Endothelial cell of umbilical vein (primary cell): ENCODE measurements at regions not wholly inside any gene's neighbourhood (a gene's known extent, or its start where the extent isn't known, plus 50 kb on each side); places are given as distances from the start of the nearest gene placed in this dataset.

Experiments used
- BruUV-seq: library from RNA; stranded (reverse); fragments of 400-500 nt; replicated peaks from 2 replicates; lab custom pipeline; 2021; lab: Mats Ljungman, UMichigan
- CTCF ChIA-PET: fragments of 300-600, 350-600 bp; sonication (Branson Sonifier 250); formaldehyde crosslinking; loops from one replicate; lab custom pipeline; 2021; ENCODE audit warnings: antibody characterized with exemption, inconsistent platforms; lab: Charles Lee
- POLR2A ChIA-PET: fragments of 300-600, 350-600 bp; sonication (Branson Sonifier 250); formaldehyde crosslinking; loops from one replicate; lab custom pipeline; 2021; ENCODE audit warnings: antibody characterized with exemption, inconsistent platforms; lab: Charles Lee
- DNase-seq: peaks from one replicate; pipeline ENCODE4 v3.0.0-alpha.2; 2011; ENCODE audit warnings: low read depth, low spot score
- FAIRE-seq: peaks from 2 replicates; lab custom pipeline; 2011; peaks lifted over from hg19 to GRCh38; lab: Jason Lieb, UNC
- H2AFZ ChIP-seq: 2 replicates; pipeline ENCODE4 v1.6.0; 2012; ENCODE audit warnings: low read depth, low read length, control low read depth, inconsistent platforms
- H3K27ac ChIP-seq: 2 replicates; pipeline ENCODE4 v1.5.1; 2011; ENCODE audit warnings: low read depth, mild to moderate bottlenecking, control low read depth, low read length, moderate library complexity; ENCODE audit not compliant: insufficient read depth
- H3K27me3 ChIP-seq, 2 experiments: 2 replicates each; pipeline versions ENCODE4 v1.6.0 to v1.6.1; 2011; ENCODE audit warnings: low read length in 2 of 2, mixed read lengths in 1 of 2; ENCODE audit not compliant: control insufficient read depth in 2 of 2, insufficient read depth in 2 of 2
- H3K36me3 ChIP-seq, 2 experiments: 2 replicates in 1 of 2; 3 replicates in 1 of 2; pipeline ENCODE4 v1.5.1; 2011; ENCODE audit warnings: low read length in 2 of 2, mild to moderate bottlenecking in 1 of 2, moderate library complexity in 1 of 2; ENCODE audit not compliant: control insufficient read depth in 2 of 2, insufficient read depth in 2 of 2; ENCODE audit errors: extremely low read depth in 1 of 2
- H3K4me1 ChIP-seq: 3 replicates; pipeline ENCODE4 v1.5.1; 2011; ENCODE audit warnings: mild to moderate bottlenecking, low read length; ENCODE audit not compliant: control insufficient read depth, insufficient read depth; ENCODE audit errors: extremely low read depth
- H3K4me2 ChIP-seq: 2 replicates; pipeline ENCODE4 v1.6.1; 2011; ENCODE audit warnings: low read length, control low read depth, mixed read lengths; ENCODE audit not compliant: insufficient read depth
- H3K4me3 ChIP-seq, 3 experiments: fragments of 200-600 bp in 1 of 3; sonication (generic), shearing (Covaris generic) in 1 of 3; replicated peaks in 1 of 3; 2 replicates each; pipeline ENCODE4 v1.5.1; 2011 to 2016; ENCODE audit warnings: control low read depth in 3 of 3, low read length in 3 of 3, mild to moderate bottlenecking in 2 of 3, inconsistent platforms in 1 of 3, low read depth in 1 of 3, moderate library complexity in 1 of 3; ENCODE audit not compliant: insufficient read depth in 1 of 3
- H3K79me2 ChIP-seq: 2 replicates; pipeline ENCODE4 v1.6.0; 2012; ENCODE audit warnings: low read length, inconsistent platforms; ENCODE audit not compliant: control insufficient read depth, insufficient read depth
- H3K9ac ChIP-seq: replicated peaks from 2 replicates; pipeline ENCODE3; 2011; ENCODE audit warnings: low read length, control low read depth; ENCODE audit not compliant: insufficient read depth; ENCODE audit errors: extremely low read depth
- H3K9me1 ChIP-seq: replicated peaks from 3 replicates; pipeline ENCODE4 v1.6.0; 2011; ENCODE audit warnings: mild to moderate bottlenecking, low read length; ENCODE audit not compliant: control insufficient read depth, insufficient read depth; ENCODE audit errors: extremely low read depth
- H3K9me3 ChIP-seq: replicated peaks from 2 replicates; pipeline ENCODE4 v1.5.1; 2012; ENCODE audit warnings: low read length, inconsistent platforms; ENCODE audit not compliant: control insufficient read depth, insufficient read depth
- H4K20me1 ChIP-seq: replicated peaks from 2 replicates; pipeline ENCODE3; 2011; ENCODE audit warnings: mild to moderate bottlenecking, low read length; ENCODE audit not compliant: control insufficient read depth, insufficient read depth; ENCODE audit errors: extremely low read depth
- EZH2 ChIP-seq: IDR thresholded peaks from 2 replicates; pipeline ENCODE4 v1.6.1; 2012; ENCODE audit warnings: borderline replicate concordance, low read depth, mild to moderate bottlenecking, moderate library complexity, low read length, inconsistent platforms; ENCODE audit not compliant: severe bottlenecking
- FOS ChIP-seq: IDR thresholded peaks from 2 replicates; pipeline ENCODE4 v1.6.1; 2011; ENCODE audit warnings: mild to moderate bottlenecking, low read length, moderate library complexity, borderline replicate concordance; ENCODE audit not compliant: insufficient read depth
- GATA2 ChIP-seq: IDR thresholded peaks from 2 replicates; pipeline ENCODE4 v1.7.0; 2011; ENCODE audit warnings: low read depth, mild to moderate bottlenecking, moderate library complexity, mixed read lengths, low read length; ENCODE audit not compliant: insufficient read length, insufficient read depth
- JUN ChIP-seq: IDR thresholded peaks from 2 replicates; pipeline ENCODE4 v1.6.1; 2011; ENCODE audit warnings: borderline replicate concordance, low read depth; ENCODE audit not compliant: insufficient read length, insufficient read depth
- MYC ChIP-seq: IDR thresholded peaks from one replicate; pipeline ENCODE4 v1.6.1; 2011; ENCODE audit warnings: mild to moderate bottlenecking, low read depth, low read length
- POLR2A ChIP-seq: IDR thresholded peaks from 2 replicates; pipeline ENCODE4 v1.6.1; 2012; ENCODE audit warnings: low read depth, mild to moderate bottlenecking, control low read depth, low read length
- POLR2AphosphoS5 ChIP-seq: IDR thresholded peaks from 2 replicates; pipeline ENCODE4 v1.6.1; 2012; ENCODE audit warnings: low read depth, mild to moderate bottlenecking, control low read depth, low read length, moderate library complexity; ENCODE audit not compliant: insufficient read depth
- dilution Hi-C: fragments of 300-500 bp; cut with MboI; formaldehyde crosslinking; loops from one replicate; pipeline ENCODE4 v1.15.0; 2019; ENCODE audit warnings: low sequenced_read_pairs; ENCODE audit not compliant: extremely low pct_ligation_motif_present
- intact Hi-C: fragments of 100-400 bp; cut with micrococcal nuclease; formaldehyde crosslinking; loops from one replicate; pipeline ENCODE4 v1.10.0; 2022
- TF ChIP-seq, protein P1 (sequence below), 2 donors: IDR thresholded peaks; 1 replicate in 1 of 2; 2 replicates in 1 of 2; pipeline ENCODE4 v1.5.1; 2011; ENCODE audit warnings: low read length in 2 of 2, mild to moderate bottlenecking in 2 of 2, moderate library complexity in 2 of 2, control low read depth in 1 of 2, inconsistent platforms in 1 of 2, low read depth in 1 of 2; ENCODE audit not compliant: insufficient read depth in 1 of 2; ENCODE audit errors: extremely low read depth in 1 of 2
- TF ChIP-seq, protein P2 (sequence below): IDR thresholded peaks from 2 replicates; pipeline ENCODE4 v1.6.1; 2011; ENCODE audit not compliant: insufficient read depth, insufficient read length

DNA sequence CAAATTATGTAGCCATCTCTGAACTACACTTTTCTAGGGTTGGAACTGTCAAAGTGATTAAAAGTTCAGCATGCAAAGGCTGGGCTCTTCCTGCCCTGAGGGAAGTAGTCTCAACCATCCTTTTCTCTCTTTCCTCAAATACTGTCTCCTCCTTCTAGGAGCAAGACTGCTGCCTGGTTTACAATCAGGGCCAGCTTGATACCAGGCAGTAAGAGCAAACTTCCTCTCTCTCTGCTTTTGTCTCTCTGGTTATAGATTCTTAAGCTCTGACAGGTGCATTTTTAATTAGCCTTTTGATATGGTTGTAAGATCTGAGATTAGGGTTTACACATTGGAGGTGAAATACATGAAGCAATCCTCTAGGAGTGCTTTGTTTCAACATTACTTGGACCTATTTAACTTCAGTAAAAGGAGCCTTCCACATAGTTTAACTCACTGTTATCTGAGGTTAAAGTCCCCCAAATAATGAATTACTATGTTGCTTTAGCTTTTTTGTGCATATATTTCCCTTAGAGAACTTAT, 436.1 kb downstream of the SPATA31D1 start:
- dilution Hi-C loops (no loop called here), intact Hi-C loops (no loop called here)
- Histone ChIP-seq H3K4me2 (no peak overlapping the region), H2AFZ (no peak overlapping the region), H3K9me1 (no peaks in the 10 kb centered on the region), H4K20me1 (no peaks in the 10 kb centered on the region), H3K9ac (no peak overlapping the region), H3K4me1 (no peaks in the 10 kb centered on the region), H3K4me3 (no peak overlapping the region), H3K27me3 (no peaks in the 10 kb centered on the region), H3K9me3 (no peaks in the 10 kb centered on the region), H3K79me2 (no peaks in the 10 kb centered on the region), H3K27ac (no peak overlapping the region), H3K36me3 (no peaks in the 10 kb centered on the region)
- no peak for FAIRE-seq
- TF ChIP-seq, protein P1, sequence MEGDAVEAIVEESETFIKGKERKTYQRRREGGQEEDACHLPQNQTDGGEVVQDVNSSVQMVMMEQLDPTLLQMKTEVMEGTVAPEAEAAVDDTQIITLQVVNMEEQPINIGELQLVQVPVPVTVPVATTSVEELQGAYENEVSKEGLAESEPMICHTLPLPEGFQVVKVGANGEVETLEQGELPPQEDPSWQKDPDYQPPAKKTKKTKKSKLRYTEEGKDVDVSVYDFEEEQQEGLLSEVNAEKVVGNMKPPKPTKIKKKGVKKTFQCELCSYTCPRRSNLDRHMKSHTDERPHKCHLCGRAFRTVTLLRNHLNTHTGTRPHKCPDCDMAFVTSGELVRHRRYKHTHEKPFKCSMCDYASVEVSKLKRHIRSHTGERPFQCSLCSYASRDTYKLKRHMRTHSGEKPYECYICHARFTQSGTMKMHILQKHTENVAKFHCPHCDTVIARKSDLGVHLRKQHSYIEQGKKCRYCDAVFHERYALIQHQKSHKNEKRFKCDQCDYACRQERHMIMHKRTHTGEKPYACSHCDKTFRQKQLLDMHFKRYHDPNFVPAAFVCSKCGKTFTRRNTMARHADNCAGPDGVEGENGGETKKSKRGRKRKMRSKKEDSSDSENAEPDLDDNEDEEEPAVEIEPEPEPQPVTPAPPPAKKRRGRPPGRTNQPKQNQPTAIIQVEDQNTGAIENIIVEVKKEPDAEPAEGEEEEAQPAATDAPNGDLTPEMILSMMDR (IDR thresholded peaks at IDR 0.05; ENCODE audit: extremely low read depth in 1 of 2, insufficient read depth in 1 of 2, low read depth in 1 of 2, low read length in 2 of 2): no peak
- TF ChIP-seq GATA2 (no peak), POLR2AphosphoS5 (no peak), JUN (no peak), EZH2 (no peak), FOS (no peak), POLR2A (no peak), MYC (no peak)
- TF ChIP-seq, protein P2, sequence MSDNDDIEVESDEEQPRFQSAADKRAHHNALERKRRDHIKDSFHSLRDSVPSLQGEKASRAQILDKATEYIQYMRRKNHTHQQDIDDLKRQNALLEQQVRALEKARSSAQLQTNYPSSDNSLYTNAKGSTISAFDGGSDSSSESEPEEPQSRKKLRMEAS: no peak
- DNase-seq: no peak
- ChIA-PET POLR2A (no interaction called here), CTCF (no interaction called here)
- no TSS peak for BruUV-seq
